Stimulated activated CD4-positive, alpha-beta T cell treated with anti-CD3 and anti-CD28 coated beads, Interleukin-12 subunit alpha, Interleukin-12 subunit beta, amount 100 ng/mL, for 4 hours (primary cell): ENCODE measurements at regions not wholly inside any gene's neighbourhood (a gene's known extent, or its start where the extent isn't known, plus 50 kb on each side); places are given as distances from the start of the nearest gene placed in this dataset.
"Not testable (repeated sequence)": the region's sequence is repeated elsewhere in the genome, so short reads cannot be mapped to it uniquely, and the experiment has no call there.

Experiments
- DNase-seq: peaks from one replicate; pipeline ENCODE4 v3.0.0-alpha.2; 2020

DNA sequence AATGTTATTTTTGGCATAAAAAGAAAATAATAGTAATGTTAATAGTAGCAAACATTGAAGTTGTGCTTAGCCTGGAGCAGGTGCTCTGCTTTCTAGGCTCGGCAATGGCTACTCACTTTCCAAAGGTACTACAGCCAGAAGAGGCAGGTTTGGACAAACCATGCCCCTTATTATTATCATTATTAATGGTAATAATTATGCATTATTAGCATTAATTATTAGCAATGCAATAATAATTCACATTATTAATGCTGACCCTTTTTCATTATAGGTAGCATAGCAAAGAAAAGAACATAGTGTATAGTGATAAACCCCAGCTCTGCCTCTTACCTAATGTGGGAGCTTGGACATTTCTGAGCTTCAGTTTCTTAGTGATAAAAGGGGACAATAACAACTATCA lies 171.4 kb downstream of the EDEM1 start:
- DNase-seq: no peak

- no peak for DNase-seq
These were observed 172.9 kb downstream of the EDEM1 start for GRCh38 chr3:5360453-5360852.

DNA sequence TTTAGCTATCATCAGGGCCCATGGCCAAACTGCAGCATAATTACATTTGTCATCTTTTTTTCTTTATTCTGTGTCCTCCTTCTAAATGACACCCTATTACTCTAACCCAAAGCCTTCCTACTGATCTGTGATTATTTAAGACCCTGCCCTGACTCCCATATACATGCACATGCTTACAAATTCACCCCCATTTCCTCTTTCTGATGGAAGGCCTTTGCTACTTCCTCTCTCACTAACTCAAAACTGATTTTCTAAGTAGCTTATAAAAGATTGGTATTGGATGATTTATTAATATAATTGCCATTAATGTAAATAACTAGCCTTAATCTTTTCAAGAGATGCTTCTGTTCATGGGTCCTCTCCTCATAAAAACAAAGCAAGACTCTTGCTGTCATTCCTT lies 179.2 kb downstream of the EDEM1 start:
- no peak for DNase-seq

DNA sequence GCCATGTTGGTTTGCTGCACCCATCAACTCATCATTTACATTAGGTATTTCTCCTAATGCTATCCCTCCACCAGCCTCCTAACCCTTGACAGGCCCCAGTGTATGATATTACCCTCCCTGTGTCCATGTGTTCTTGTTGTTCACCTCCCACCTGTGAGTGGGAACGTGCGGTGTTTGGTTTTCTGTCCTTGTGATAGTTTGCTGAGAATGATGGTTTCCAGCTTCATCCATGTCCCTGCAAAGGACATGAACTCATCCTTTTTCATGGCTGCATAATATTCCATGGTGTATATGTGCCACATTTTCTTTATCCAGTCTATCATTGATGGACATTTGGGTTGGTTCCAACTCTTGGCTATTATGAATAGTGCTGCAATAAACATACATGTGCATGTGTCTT lies 184.0 kb downstream of the EDEM1 start:
- not testable (repeated sequence) for DNase-seq

GRCh38 chr3:5376761-5377160 lies 189.3 kb downstream of the EDEM1 start:
- no peak for DNase-seq

- not testable (repeated sequence) for DNase-seq
These were observed 191.8 kb downstream of the EDEM1 start for GRCh38 chr3:5379266-5379665.

GRCh38 chr3:5383486-5384263 lies 196.2 kb downstream of the EDEM1 start:
- DNase-seq: not testable (repeated sequence)

GRCh38 chr3:5384557-5385236 lies 197.2 kb downstream of the EDEM1 start:
- no peak for DNase-seq

GRCh38 chr3:5388091-5388490 lies 200.6 kb downstream of the EDEM1 start:
- DNase-seq: no peak

- no peak for DNase-seq
These were observed 201.6 kb downstream of the EDEM1 start for GRCh38 chr3:5389057-5389456.

- no peak for DNase-seq
These were observed 202.7 kb downstream of the EDEM1 start for GRCh38 chr3:5390221-5390620.

- no peak for DNase-seq
These were observed 203.6 kb downstream of the EDEM1 start for GRCh38 chr3:5390936-5391625.

- DNase-seq: no peak
These were observed 213.5 kb downstream of the EDEM1 start for GRCh38 chr3:5401002-5401401.

GRCh38 chr3:5404718-5405117 lies 217.2 kb downstream of the EDEM1 start:
- no peak for DNase-seq

DNA sequence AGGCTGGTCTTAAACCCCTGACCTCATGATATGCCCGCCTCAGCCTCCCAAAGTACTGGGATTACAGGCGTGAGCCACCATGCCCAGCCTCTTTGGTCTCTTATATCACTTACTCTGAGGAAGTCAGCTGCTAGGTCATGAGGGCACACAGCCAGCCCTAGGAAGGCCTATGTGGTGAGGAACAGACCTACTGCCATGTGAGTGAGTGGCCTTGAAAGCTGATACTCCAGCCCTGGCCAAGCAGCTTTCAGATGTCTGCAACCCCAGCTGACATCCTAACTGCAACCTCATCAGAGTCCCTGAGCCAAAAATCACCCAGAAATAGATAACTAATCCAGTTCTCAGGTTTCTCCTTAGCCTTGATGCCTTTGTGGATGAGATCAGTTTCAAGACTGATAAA lies 224.3 kb downstream of the EDEM1 start:
- DNase-seq: no peak

DNA sequence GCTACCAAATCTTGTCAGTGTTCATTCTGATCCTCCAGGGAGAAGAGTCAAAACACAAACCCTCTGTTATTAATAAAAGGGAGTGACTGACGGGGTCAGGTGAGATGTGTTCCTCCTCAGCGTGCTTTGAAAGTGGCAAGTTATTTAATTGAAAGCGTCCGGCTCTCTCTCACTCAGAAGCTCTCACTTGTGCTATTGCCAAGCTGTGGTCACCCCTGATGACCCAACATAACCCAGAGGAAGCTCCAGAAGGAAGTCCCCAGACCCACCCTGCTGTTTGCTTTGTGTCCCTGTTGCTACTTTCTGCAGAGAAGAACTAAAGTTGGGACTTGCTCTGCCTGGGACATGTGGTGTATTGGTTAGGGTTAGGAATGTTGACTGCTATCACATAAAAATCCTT lies 235.6 kb downstream of the EDEM1 start:
- no peak for DNase-seq

- DNase-seq: no peak
These were observed 236.0 kb downstream of the EDEM1 start for GRCh38 chr3:5423523-5423922.

DNA sequence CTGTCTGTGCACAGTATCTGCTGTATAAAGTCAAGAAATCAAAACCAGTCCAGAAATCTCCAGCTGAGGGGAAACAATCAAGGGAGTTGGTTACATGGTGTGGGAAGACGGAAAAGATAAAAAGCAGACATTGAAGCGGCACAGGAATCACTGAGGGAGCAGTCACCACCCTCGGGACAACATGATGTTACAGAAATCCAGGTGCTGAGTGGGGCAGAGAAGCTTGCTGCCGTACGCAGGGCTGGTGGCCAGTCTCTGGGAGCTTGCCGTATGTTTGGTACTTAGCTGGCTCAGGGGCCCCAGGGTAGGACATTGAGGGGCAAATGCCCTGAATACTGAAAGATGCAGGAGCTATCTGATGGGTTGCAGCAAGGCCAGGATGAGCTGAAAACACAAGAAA lies 237.9 kb downstream of the EDEM1 start:
- DNase-seq: no peak

GRCh38 chr3:5426094-5426883 lies 238.8 kb downstream of the EDEM1 start:
- DNase-seq: peak; percentile 64

DNA sequence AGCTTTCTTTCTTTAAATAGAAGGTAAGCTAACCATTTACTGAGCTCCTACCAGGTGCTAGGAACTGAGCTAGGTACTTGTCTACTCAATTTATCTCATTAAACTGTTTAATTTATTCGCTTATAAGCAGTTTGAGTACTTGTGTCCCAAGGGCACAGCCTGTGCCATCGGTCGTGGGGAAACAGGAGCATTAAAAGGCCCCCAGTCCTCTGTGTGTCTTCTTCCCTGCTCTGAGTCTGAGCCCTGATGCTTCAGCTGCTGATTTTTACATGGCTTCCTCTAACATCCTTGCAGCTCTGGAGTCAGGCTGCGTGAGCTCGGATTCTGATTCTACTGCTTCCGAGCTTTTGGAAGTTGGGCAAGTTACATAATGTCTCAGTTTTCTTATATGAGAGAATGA lies 239.5 kb downstream of the EDEM1 start:
- DNase-seq: no peak

- DNase-seq: no peak
These were observed 240.4 kb downstream of the EDEM1 start for GRCh38 chr3:5427938-5428337.

- no peak for DNase-seq
These were observed 241.4 kb downstream of the EDEM1 start for GRCh38 chr3:5428607-5429516.
